ENCODE measurements at regions not wholly inside any gene's neighbourhood (a gene's known extent, or its start where the extent isn't known, plus 50 kb on each side); places are given as distances from the start of the nearest gene placed in this dataset.

- ATAC-seq = no peak
Measured at GRCh38 chr5:57332361-57332760, 150.2 kb downstream of the ACTBL2 start.

- ATAC-seq = peak; percentile 98
Measured at GRCh38 chr5:57327561-57328367, 153.9 kb downstream of the GPBP1 start.

DNA sequence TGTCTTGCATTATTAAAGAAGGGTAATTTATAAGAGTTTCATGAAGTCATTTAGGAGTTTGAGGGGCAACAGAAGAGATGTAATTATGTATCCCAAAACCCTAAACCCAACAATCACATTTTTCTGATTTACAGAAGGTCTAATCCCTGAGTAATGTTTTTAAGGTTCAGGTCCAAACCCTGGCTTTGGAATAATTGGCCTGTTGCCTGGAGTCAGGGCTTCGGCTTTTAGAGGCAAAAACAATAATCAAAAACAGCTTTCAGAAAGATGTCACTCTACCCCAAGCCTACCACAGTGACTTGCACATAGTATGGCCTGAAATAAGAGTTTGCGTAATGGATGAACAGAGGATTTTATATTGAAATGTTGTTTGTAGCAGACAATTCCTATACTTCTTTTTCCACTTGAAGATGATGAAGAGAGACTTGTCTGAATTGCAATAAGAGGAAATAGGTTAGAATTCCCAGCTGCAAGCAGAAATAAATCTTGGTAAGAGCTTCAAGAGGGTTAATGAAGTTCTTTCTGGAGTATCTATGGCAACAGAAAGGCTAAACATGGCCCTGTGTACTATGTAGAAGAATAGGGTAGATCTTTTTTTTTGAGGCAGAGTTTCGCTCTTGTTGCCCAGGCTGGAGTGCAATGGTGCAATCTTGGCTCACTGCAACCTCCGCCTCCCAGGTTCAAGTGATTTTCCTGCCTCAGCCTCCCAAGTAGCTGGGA lies 152.0 kb downstream of the GPBP1 start:
- no peak for ATAC-seq

DNA sequence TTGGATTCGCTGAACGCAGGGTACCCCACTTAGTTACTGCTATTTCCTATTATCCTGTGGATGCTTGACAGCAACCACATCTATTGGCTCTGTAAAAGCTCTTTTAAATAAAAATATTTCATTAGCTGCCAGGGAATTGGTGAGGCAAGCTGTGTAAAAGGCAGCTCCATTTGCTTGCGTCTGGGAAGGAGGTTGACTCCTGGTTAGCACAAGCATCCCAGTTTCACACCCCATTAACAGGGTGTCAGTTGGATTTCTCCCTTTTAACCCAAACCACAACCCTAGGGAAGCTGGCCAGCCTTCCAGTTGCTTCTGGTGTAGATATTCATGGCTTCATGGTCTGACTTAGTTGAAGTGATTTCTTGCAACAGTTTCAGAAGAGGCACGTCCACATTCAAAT lies 151.0 kb downstream of the GPBP1 start:
- no peak for ATAC-seq

DNA sequence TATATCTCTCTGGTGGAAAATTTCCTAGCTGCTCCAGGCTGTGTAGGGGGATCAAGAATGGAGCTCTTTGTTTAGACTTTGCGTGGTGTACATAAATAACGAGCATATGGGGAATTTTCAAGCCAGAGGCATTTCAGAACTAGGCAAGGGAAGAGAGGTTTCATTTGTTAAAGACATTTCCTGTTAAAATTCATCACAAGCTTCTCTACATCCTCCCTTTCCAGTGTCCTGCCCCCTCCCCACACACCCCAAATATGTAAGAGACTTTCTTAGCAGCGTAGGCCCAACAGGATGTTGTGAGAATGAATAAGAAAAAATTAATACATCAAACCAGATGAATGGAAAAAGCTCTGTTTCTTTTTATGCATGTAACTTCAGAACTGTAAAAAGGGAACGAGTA lies 150.3 kb downstream of the GPBP1 start:
- ATAC-seq = no peak

- no peak for ATAC-seq
Measured at GRCh38 chr5:57320582-57320981, 146.7 kb downstream of the GPBP1 start.

DNA sequence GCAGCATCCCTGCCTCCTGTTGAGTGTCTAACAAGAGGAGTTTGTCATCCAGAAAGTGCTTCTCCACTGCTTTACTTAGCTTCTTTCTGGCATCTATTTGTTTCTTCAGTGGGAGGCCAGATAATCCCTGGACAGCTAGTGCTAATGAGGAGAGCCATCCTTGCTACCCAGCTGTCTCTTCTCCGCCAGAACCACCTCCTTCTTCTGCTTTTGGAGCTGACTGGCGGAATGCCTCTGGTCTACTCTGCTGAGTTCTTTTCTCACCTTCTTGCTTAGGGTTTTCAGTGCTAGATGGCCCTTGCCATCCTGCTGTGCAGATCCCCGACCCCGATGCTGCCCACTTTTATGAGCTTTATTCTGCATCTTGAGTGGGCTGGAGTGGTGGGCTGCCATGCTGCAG lies 145.8 kb downstream of the GPBP1 start:
- ATAC-seq = no peak

DNA sequence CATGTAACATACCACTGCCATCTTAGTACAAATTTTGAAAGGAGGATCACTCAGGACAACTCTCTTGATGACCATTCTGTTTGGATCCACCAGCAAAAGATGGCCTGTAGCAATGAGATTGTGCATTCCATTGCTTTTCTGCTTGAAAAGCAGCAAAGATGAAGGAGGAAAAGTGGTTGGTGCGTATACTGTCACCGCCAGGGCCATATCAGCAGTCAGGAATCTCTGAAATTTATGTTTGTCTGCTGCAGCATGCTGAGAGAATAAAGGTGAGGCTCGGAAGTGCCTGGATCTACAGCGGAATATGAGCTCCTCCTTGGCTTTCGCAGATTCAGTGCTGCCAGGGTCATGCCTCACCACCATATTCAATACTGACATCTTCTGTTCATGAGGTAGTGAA lies 144.4 kb downstream of the GPBP1 start:
- ATAC-seq = no peak

GRCh38 chr5:57317341-57317740 lies 143.5 kb downstream of the GPBP1 start:
- ATAC-seq = no peak

- peak; percentile 45 for ATAC-seq
Measured at GRCh38 chr5:57316798-57317327, 143.0 kb downstream of the GPBP1 start.

DNA sequence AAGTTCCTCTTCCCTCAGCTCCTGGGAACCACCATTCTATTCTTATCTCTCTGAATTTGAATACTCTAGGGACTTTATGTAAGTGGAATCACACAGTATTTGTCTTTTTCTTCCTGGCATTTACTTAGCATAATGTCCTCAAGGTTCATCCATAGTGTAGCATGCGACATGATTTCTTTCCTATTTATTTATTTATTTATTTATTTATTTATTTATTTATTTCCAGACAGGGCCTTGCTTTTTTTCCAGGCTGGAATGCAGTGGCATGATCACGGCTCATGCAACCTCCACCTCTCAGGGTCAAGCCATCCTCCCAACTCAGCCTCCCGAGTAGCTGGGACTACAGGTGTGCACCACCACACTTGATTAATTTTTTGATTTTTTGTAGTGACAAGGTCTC lies 142.1 kb downstream of the GPBP1 start:
- no peak for ATAC-seq
